Neutrophil (primary cell): ENCODE measurements at regions not wholly inside any gene's neighbourhood (a gene's known extent, or its start where the extent isn't known, plus 50 kb on each side); places are given as distances from the start of the nearest gene placed in this dataset.
"Not testable (repeated sequence)": the region's sequence is repeated elsewhere in the genome, so short reads cannot be mapped to it uniquely, and the experiment has no call there.

Experiments used
- H3K27ac ChIP-seq: fragments of 200-600 bp; sonication (generic); 2 replicates; pipeline ENCODE4 v1.5.1; 2016; ENCODE audit warnings: mild to moderate bottlenecking, moderate library complexity
- H3K27me3 ChIP-seq: fragments of 200-600 bp; sonication (generic); 2 replicates; pipeline ENCODE4 v1.6.0; 2016; ENCODE audit warnings: mild to moderate bottlenecking
- H3K36me3 ChIP-seq: fragments of 200-600 bp; sonication (generic); 2 replicates; pipeline ENCODE4 v1.5.1; 2017
- H3K4me1 ChIP-seq, 2 experiments: fragments of 200-600 bp in 1 of 2; sonication (generic) in 1 of 2; 1 replicate in 1 of 2; 2 replicates in 1 of 2; pipeline versions ENCODE4 v1.5.1 to v1.6.1; 2013 to 2016; ENCODE audit warnings: low read depth in 1 of 2, low read length in 1 of 2, mild to moderate bottlenecking in 1 of 2, moderate library complexity in 1 of 2; ENCODE audit not compliant: control insufficient read depth in 1 of 2, insufficient read depth in 1 of 2
- H3K4me3 ChIP-seq, 2 experiments: fragments of 200-600 bp in 1 of 2; sonication (generic) in 1 of 2; 1 replicate in 1 of 2; 2 replicates in 1 of 2; pipeline ENCODE4 v1.5.1; 2013 to 2016; ENCODE audit warnings: low read depth in 1 of 2, low read length in 1 of 2, mild to moderate bottlenecking in 1 of 2, moderate library complexity in 1 of 2
- H3K9me3 ChIP-seq: fragments of 200-600 bp; sonication (generic); 2 replicates; pipeline ENCODE4 v1.5.1; 2016
- CTCF ChIP-seq: fragments of 200-600 bp; sonication (generic); IDR thresholded peaks from 2 replicates; pipeline ENCODE4 v1.5.1; 2016; ENCODE audit warnings: antibody characterized with exemption

GRCh38 chr10:42367532-42368230 lies 270.7 kb downstream of the ZNF33B start:
- Histone ChIP-seq H3K4me1 (no peaks in the 10 kb centered on the region), H3K36me3 (no peaks in the 10 kb centered on the region), H3K9me3 (peaks cover 9% of the 10 kb centered on the region), H3K27ac (no peak overlapping the region), H3K27me3 (no peaks in the 10 kb centered on the region), H3K4me3 (peak overlapping the region in 1 of 2 experiments; percentile 29)
- no peak for TF ChIP-seq CTCF

DNA sequence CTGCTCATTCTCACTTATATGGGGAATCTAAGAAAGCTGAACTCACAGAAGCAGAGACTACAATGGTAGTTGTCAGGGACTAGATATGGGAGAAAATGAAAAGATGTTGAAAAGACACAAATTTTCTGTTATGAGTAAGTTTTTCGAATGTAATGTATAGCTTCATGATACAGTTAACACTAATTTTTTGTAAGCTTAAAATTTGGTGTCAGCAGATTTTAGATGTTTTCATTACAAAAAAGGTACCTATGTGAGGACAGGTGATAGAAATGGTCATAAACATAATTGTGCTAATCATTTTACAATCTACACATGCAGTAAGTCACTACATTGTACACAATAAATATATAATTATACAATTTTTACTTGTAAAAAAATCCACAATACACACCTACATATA lies 286.6 kb downstream of the ZNF33B start:
- H3K9me3 ChIP-seq, result no peaks in the 10 kb centered on the region
- no peak for TF ChIP-seq CTCF
- H3K27me3 ChIP-seq, result no peaks in the 10 kb centered on the region
- no peaks in the 10 kb centered on the region for H3K36me3 ChIP-seq
- H3K4me1 ChIP-seq, result no peaks in the 10 kb centered on the region
- no peak overlapping the region for H3K4me3 ChIP-seq
- no peak overlapping the region for H3K27ac ChIP-seq

- H3K36me3 ChIP-seq, H3K27ac ChIP-seq, H3K27me3 ChIP-seq, H3K9me3 ChIP-seq, H3K4me1 ChIP-seq, H3K4me3 ChIP-seq: not testable (repeated sequence)
Measured at GRCh38 chr10:42336593-42337337, 301.6 kb downstream of the ZNF33B start.

- H3K4me1 ChIP-seq, H3K9me3 ChIP-seq, H3K4me3 ChIP-seq, H3K27me3 ChIP-seq, H3K27ac ChIP-seq, H3K36me3 ChIP-seq: not testable (repeated sequence)
Measured at GRCh38 chr10:42335653-42336296, 302.6 kb downstream of the ZNF33B start.

DNA sequence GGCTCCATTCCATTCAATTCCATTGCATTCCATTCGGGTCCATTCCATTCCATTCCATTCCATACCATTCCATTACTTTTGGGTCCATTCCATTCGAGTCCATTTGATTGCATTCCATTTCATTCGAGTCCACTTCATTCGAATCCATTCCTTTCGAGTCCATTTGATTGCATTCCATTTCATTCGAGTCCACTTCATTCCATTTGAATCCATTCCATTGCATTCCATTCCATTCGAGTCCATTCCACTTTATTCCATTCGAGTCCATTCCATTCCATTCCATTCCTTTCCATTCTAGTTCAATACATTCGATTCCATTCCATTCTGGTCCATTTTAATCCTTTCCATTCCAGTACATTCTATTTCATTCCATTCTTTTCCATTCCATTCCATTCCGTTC lies 334.0 kb downstream of the ZNF33B start:
- no peak for TF ChIP-seq CTCF
- Histone ChIP-seq H3K36me3 (no peaks in the 10 kb centered on the region), H3K4me3 (no peak overlapping the region), H3K4me1 (no peaks in the 10 kb centered on the region), H3K27me3 (no peaks in the 10 kb centered on the region), H3K27ac (no peak overlapping the region), H3K9me3 (peaks cover 78% of the 10 kb centered on the region)

DNA sequence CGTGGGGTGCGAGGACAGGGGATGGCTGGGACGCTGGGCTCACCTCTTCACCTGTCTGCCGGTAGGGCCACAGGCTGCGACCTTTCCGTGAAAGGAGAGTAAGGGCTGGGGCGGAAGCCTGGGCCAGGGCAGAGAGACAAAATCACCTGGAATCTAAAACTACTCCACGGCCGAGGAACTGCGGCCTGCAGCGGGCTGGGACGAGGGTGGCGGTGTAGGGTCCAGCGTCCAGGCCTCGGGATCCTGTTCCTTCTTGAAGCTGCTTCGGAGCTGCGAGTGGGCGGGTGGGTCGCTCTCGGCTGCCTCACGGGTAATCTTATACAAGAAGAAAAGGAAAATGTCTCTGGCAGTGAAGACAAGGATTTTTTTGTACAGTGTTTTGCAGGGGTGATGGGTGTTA lies 356.5 kb downstream of the ZNF33B start:
- H3K9me3 ChIP-seq, H3K4me3 ChIP-seq: not testable (repeated sequence)

DNA sequence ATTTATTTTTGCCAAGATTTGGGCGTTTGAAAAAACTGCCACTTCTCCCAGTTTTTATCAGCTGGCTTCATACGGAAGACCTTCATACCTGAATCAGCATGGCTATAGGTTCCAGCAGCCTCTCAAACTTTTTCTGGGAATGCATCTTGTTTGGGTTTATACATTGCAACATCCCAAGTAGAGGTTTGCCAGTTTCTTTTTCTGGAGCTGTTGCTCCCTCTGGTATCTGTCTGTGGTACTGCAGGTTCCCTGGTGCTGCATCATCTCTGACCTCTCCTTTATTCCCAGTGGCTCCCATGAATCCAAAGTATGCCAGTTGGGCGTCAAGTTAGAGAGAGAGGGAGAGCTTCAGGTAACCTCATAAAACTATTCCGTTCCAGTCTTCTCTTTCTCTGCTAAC lies 368.6 kb downstream of the ZNF33B start:
- not testable (repeated sequence) for H3K36me3 ChIP-seq, H3K27me3 ChIP-seq, H3K4me1 ChIP-seq, H3K27ac ChIP-seq, H3K9me3 ChIP-seq, H3K4me3 ChIP-seq

More for the DNA sequence above, 356.5 kb downstream of the ZNF33B start:
- not testable (repeated sequence) for H3K27me3 ChIP-seq, H3K27ac ChIP-seq, H3K4me1 ChIP-seq, H3K36me3 ChIP-seq

- H3K27me3 ChIP-seq, H3K27ac ChIP-seq, H3K4me3 ChIP-seq, H3K4me1 ChIP-seq, H3K9me3 ChIP-seq, H3K36me3 ChIP-seq: not testable (repeated sequence)
Measured at GRCh38 chr10:42263259-42263658, 375.1 kb downstream of the ZNF33B start.

GRCh38 chr10:42243002-42243401 lies 395.4 kb downstream of the ZNF33B start:
- H3K4me1 ChIP-seq, H3K27ac ChIP-seq, H3K9me3 ChIP-seq, H3K36me3 ChIP-seq, H3K4me3 ChIP-seq: not testable (repeated sequence)
- H3K27me3 ChIP-seq, result peaks cover 33% of the 10 kb centered on the region
